ENCODE measurements at regions not wholly inside any gene's neighbourhood (a gene's known extent, or its start where the extent isn't known, plus 50 kb on each side); places are given as distances from the start of the nearest gene placed in this dataset.

- H3K4me1 ChIP-seq (ENCODE audit: control insufficient read depth, insufficient read depth, low read length), result no peaks in the 10 kb centered on the region
- no peaks in the 10 kb centered on the region for H3K36me3 ChIP-seq (ENCODE audit: insufficient read depth, low read length)
- H3K4me2 ChIP-seq (ENCODE audit: low read length), result no peak overlapping the region
- H3K27me3 ChIP-seq (ENCODE audit: control insufficient read depth, insufficient read depth, low read length), result peaks cover 24% of the 10 kb centered on the region
- H3K4me3 ChIP-seq (ENCODE audit: low read length), result no peak overlapping the region
- no peaks in the 10 kb centered on the region for H3K9me3 ChIP-seq (replicated peaks; ENCODE audit: low read length)
- no peak overlapping the region for H3K9ac ChIP-seq (ENCODE audit: low read depth, low read length)
Observed at GRCh38 chr16:75780669-75781068, 54.4 kb upstream of the CPHXL start.

GRCh38 chr16:75781683-75782343 is 55.5 kb upstream of the CPHXL start:
- H3K4me3 ChIP-seq (ENCODE audit: low read length), result no peak overlapping the region
- H3K4me1 ChIP-seq (ENCODE audit: control insufficient read depth, insufficient read depth, low read length), result no peaks in the 10 kb centered on the region
- H3K27me3 ChIP-seq (ENCODE audit: control insufficient read depth, insufficient read depth, low read length), result peaks cover 24% of the 10 kb centered on the region
- no peak overlapping the region for H3K9ac ChIP-seq (ENCODE audit: low read depth, low read length)
- no peaks in the 10 kb centered on the region for H3K9me3 ChIP-seq (replicated peaks; ENCODE audit: low read length)
- no peak overlapping the region for H3K4me2 ChIP-seq (ENCODE audit: low read length)
- no peaks in the 10 kb centered on the region for H3K36me3 ChIP-seq (ENCODE audit: insufficient read depth, low read length)

GRCh38 chr16:75787440-75787839 is 61.1 kb upstream of the CPHXL start:
- H3K36me3 ChIP-seq (ENCODE audit: insufficient read depth, low read length), result no peaks in the 10 kb centered on the region
- no peak overlapping the region for H3K4me2 ChIP-seq (ENCODE audit: low read length)
- H3K9me3 ChIP-seq (replicated peaks; ENCODE audit: low read length), result no peaks in the 10 kb centered on the region
- H3K9ac ChIP-seq (ENCODE audit: low read depth, low read length), result no peak overlapping the region
- no peak overlapping the region for H3K4me3 ChIP-seq (ENCODE audit: low read length)
- no peaks in the 10 kb centered on the region for H3K4me1 ChIP-seq (ENCODE audit: control insufficient read depth, insufficient read depth, low read length)
- H3K27me3 ChIP-seq (ENCODE audit: control insufficient read depth, insufficient read depth, low read length), result peaks cover 15% of the 10 kb centered on the region

GRCh38 chr16:75789237-75789636 is 62.9 kb upstream of the CPHXL start:
- no peaks in the 10 kb centered on the region for H3K4me1 ChIP-seq (ENCODE audit: control insufficient read depth, insufficient read depth, low read length)
- no peaks in the 10 kb centered on the region for H3K9me3 ChIP-seq (replicated peaks; ENCODE audit: low read length)
- no peak overlapping the region for H3K9ac ChIP-seq (ENCODE audit: low read depth, low read length)
- peaks cover 4% of the 10 kb centered on the region for H3K27me3 ChIP-seq (ENCODE audit: control insufficient read depth, insufficient read depth, low read length)
- no peaks in the 10 kb centered on the region for H3K36me3 ChIP-seq (ENCODE audit: insufficient read depth, low read length)
- no peak overlapping the region for H3K4me3 ChIP-seq (ENCODE audit: low read length)
- no peak overlapping the region for H3K4me2 ChIP-seq (ENCODE audit: low read length)

GRCh38 chr16:75792771-75793492 is 66.6 kb upstream of the CPHXL start:
- H3K9ac ChIP-seq (ENCODE audit: low read depth, low read length), result no peak overlapping the region
- H3K4me2 ChIP-seq (ENCODE audit: low read length), result no peak overlapping the region
- no peaks in the 10 kb centered on the region for H3K9me3 ChIP-seq (replicated peaks; ENCODE audit: low read length)
- no peaks in the 10 kb centered on the region for H3K4me1 ChIP-seq (ENCODE audit: control insufficient read depth, insufficient read depth, low read length)
- no peaks in the 10 kb centered on the region for H3K36me3 ChIP-seq (ENCODE audit: insufficient read depth, low read length)
- H3K27me3 ChIP-seq (ENCODE audit: control insufficient read depth, insufficient read depth, low read length), result no peaks in the 10 kb centered on the region
- no peak overlapping the region for H3K4me3 ChIP-seq (ENCODE audit: low read length)

- no peaks in the 10 kb centered on the region for H3K4me1 ChIP-seq (ENCODE audit: control insufficient read depth, insufficient read depth, low read length)
- no peak overlapping the region for H3K9ac ChIP-seq (ENCODE audit: low read depth, low read length)
- no peaks in the 10 kb centered on the region for H3K9me3 ChIP-seq (replicated peaks; ENCODE audit: low read length)
- no peaks in the 10 kb centered on the region for H3K36me3 ChIP-seq (ENCODE audit: insufficient read depth, low read length)
- H3K27me3 ChIP-seq (ENCODE audit: control insufficient read depth, insufficient read depth, low read length), result no peaks in the 10 kb centered on the region
- no peak overlapping the region for H3K4me3 ChIP-seq (ENCODE audit: low read length)
- no peak overlapping the region for H3K4me2 ChIP-seq (ENCODE audit: low read length)
Observed at GRCh38 chr16:75793641-75794040, 67.4 kb upstream of the CPHXL start.

- H3K9me3 ChIP-seq (replicated peaks; ENCODE audit: low read length), result no peaks in the 10 kb centered on the region
- no peaks in the 10 kb centered on the region for H3K4me1 ChIP-seq (ENCODE audit: control insufficient read depth, insufficient read depth, low read length)
- no peak overlapping the region for H3K4me2 ChIP-seq (ENCODE audit: low read length)
- H3K4me3 ChIP-seq (ENCODE audit: low read length), result no peak overlapping the region
- no peak overlapping the region for H3K9ac ChIP-seq (ENCODE audit: low read depth, low read length)
- no peaks in the 10 kb centered on the region for H3K27me3 ChIP-seq (ENCODE audit: control insufficient read depth, insufficient read depth, low read length)
- no peaks in the 10 kb centered on the region for H3K36me3 ChIP-seq (ENCODE audit: insufficient read depth, low read length)
Observed at GRCh38 chr16:75794426-75794825, 68.1 kb upstream of the CPHXL start.

GRCh38 chr16:75798714-75799113 is 72.4 kb upstream of the CPHXL start:
- H3K4me1 ChIP-seq (ENCODE audit: control insufficient read depth, insufficient read depth, low read length), result no peaks in the 10 kb centered on the region
- no peaks in the 10 kb centered on the region for H3K27me3 ChIP-seq (ENCODE audit: control insufficient read depth, insufficient read depth, low read length)
- H3K4me3 ChIP-seq (ENCODE audit: low read length), result no peak overlapping the region
- H3K9ac ChIP-seq (ENCODE audit: low read depth, low read length), result no peak overlapping the region
- no peaks in the 10 kb centered on the region for H3K9me3 ChIP-seq (replicated peaks; ENCODE audit: low read length)
- no peaks in the 10 kb centered on the region for H3K36me3 ChIP-seq (ENCODE audit: insufficient read depth, low read length)
- H3K4me2 ChIP-seq (ENCODE audit: low read length), result no peak overlapping the region

- peaks cover under 1% of the 10 kb centered on the region for H3K27me3 ChIP-seq (ENCODE audit: control insufficient read depth, insufficient read depth, low read length)
- no peak overlapping the region for H3K9ac ChIP-seq (ENCODE audit: low read depth, low read length)
- H3K4me2 ChIP-seq (ENCODE audit: low read length), result no peak overlapping the region
- H3K4me1 ChIP-seq (ENCODE audit: control insufficient read depth, insufficient read depth, low read length), result no peaks in the 10 kb centered on the region
- no peaks in the 10 kb centered on the region for H3K9me3 ChIP-seq (replicated peaks; ENCODE audit: low read length)
- H3K36me3 ChIP-seq (ENCODE audit: insufficient read depth, low read length), result no peaks in the 10 kb centered on the region
- no peak overlapping the region for H3K4me3 ChIP-seq (ENCODE audit: low read length)
Observed at GRCh38 chr16:75801307-75801706, 75.0 kb upstream of the CPHXL start.

- Histone ChIP-seq H3K9me3 (replicated peaks; ENCODE audit: low read length) (no peaks in the 10 kb centered on the region), H3K9ac (ENCODE audit: low read depth, low read length) (no peak overlapping the region), H3K4me1 (ENCODE audit: control insufficient read depth, insufficient read depth, low read length) (no peaks in the 10 kb centered on the region), H3K4me2 (ENCODE audit: low read length) (no peak overlapping the region), H3K27me3 (ENCODE audit: control insufficient read depth, insufficient read depth, low read length) (peaks cover 4% of the 10 kb centered on the region), H3K4me3 (ENCODE audit: low read length) (no peak overlapping the region), H3K36me3 (ENCODE audit: insufficient read depth, low read length) (no peaks in the 10 kb centered on the region)
Observed at GRCh38 chr16:75803753-75804152, 77.5 kb upstream of the CPHXL start.

GRCh38 chr16:75804368-75804767 is 78.1 kb upstream of the CPHXL start:
- H3K4me1 ChIP-seq (ENCODE audit: control insufficient read depth, insufficient read depth, low read length), result no peaks in the 10 kb centered on the region
- no peak overlapping the region for H3K9ac ChIP-seq (ENCODE audit: low read depth, low read length)
- H3K27me3 ChIP-seq (ENCODE audit: control insufficient read depth, insufficient read depth, low read length), result peaks cover 4% of the 10 kb centered on the region
- H3K9me3 ChIP-seq (replicated peaks; ENCODE audit: low read length), result no peaks in the 10 kb centered on the region
- H3K4me2 ChIP-seq (ENCODE audit: low read length), result no peak overlapping the region
- no peaks in the 10 kb centered on the region for H3K36me3 ChIP-seq (ENCODE audit: insufficient read depth, low read length)
- H3K4me3 ChIP-seq (ENCODE audit: low read length), result no peak overlapping the region

GRCh38 chr16:75805946-75806345 is 79.7 kb upstream of the CPHXL start:
- Histone ChIP-seq H3K9me3 (replicated peaks; ENCODE audit: low read length) (no peaks in the 10 kb centered on the region), H3K4me2 (ENCODE audit: low read length) (no peak overlapping the region), H3K4me3 (ENCODE audit: low read length) (no peak overlapping the region), H3K4me1 (ENCODE audit: control insufficient read depth, insufficient read depth, low read length) (no peaks in the 10 kb centered on the region), H3K9ac (ENCODE audit: low read depth, low read length) (no peak overlapping the region), H3K27me3 (ENCODE audit: control insufficient read depth, insufficient read depth, low read length) (peaks cover 4% of the 10 kb centered on the region), H3K36me3 (ENCODE audit: insufficient read depth, low read length) (no peaks in the 10 kb centered on the region)
